ENCODE measurements at regions not wholly inside any gene's neighbourhood (a gene's known extent, or its start where the extent isn't known, plus 50 kb on each side); places are given as distances from the start of the nearest gene placed in this dataset.

- H3K9me2 ChIP-seq (replicated peaks; ENCODE audit: control insufficient read depth, low read length), result no peaks in the 10 kb centered on the region
- no peak overlapping the region for H3K27ac ChIP-seq (ENCODE audit: low read depth, low read length)
- no peak overlapping the region for H3K4me2 ChIP-seq (ENCODE audit: low read length)
- no peaks in the 10 kb centered on the region for H3K79me2 ChIP-seq (ENCODE audit: control insufficient read depth, low read length)
- no peak for TF ChIP-seq EZH2phosphoT487 (IDR thresholded peaks at IDR 0.05; ENCODE audit: borderline replicate concordance, low read length)
- TF ChIP-seq, protein P1, sequence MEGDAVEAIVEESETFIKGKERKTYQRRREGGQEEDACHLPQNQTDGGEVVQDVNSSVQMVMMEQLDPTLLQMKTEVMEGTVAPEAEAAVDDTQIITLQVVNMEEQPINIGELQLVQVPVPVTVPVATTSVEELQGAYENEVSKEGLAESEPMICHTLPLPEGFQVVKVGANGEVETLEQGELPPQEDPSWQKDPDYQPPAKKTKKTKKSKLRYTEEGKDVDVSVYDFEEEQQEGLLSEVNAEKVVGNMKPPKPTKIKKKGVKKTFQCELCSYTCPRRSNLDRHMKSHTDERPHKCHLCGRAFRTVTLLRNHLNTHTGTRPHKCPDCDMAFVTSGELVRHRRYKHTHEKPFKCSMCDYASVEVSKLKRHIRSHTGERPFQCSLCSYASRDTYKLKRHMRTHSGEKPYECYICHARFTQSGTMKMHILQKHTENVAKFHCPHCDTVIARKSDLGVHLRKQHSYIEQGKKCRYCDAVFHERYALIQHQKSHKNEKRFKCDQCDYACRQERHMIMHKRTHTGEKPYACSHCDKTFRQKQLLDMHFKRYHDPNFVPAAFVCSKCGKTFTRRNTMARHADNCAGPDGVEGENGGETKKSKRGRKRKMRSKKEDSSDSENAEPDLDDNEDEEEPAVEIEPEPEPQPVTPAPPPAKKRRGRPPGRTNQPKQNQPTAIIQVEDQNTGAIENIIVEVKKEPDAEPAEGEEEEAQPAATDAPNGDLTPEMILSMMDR (IDR thresholded peaks at IDR 0.05; ENCODE audit: low read depth, low read length, poor library complexity, severe bottlenecking), result no peak
- no peaks in the 10 kb centered on the region for H3K36me3 ChIP-seq (ENCODE audit: control insufficient read depth, low read length)
- no peaks in the 10 kb centered on the region for H3F3A ChIP-seq (ENCODE audit: control insufficient read depth, insufficient read depth)
- H3K4me1 ChIP-seq (ENCODE audit: control insufficient read depth, low read length), result no peaks in the 10 kb centered on the region
- H3K4me3 ChIP-seq (ENCODE audit: low read length), result no peak overlapping the region
- H3K9me3 ChIP-seq (ENCODE audit: control insufficient read depth, insufficient read depth, low read length), result no peaks in the 10 kb centered on the region
- no peaks in the 10 kb centered on the region for H3K27me3 ChIP-seq (ENCODE audit: control insufficient read depth, low read length)
- H4K20me1 ChIP-seq (ENCODE audit: control insufficient read depth, insufficient read depth, low read depth, low read length), result no peaks in the 10 kb centered on the region
These were observed 543.0 kb downstream of the SPRY1 start for GRCh38 chr4:123939621-123940020.

- no peaks in the 10 kb centered on the region for H3K79me2 ChIP-seq (ENCODE audit: control insufficient read depth, low read length)
These were observed 544.0 kb downstream of the SPRY1 start for GRCh38 chr4:123940604-123941003.

GRCh38 chr4:123941306-123941705, 544.7 kb downstream of the SPRY1 start:
- Histone ChIP-seq H3K4me2 (ENCODE audit: low read length) (no peak overlapping the region), H3K79me2 (ENCODE audit: control insufficient read depth, low read length) (no peaks in the 10 kb centered on the region), H3K27ac (ENCODE audit: low read depth, low read length) (no peak overlapping the region), H3K4me3 (ENCODE audit: low read length) (no peak overlapping the region), H4K20me1 (ENCODE audit: control insufficient read depth, insufficient read depth, low read depth, low read length) (no peaks in the 10 kb centered on the region), H3K4me1 (ENCODE audit: control insufficient read depth, low read length) (no peaks in the 10 kb centered on the region), H3K27me3 (ENCODE audit: control insufficient read depth, low read length) (no peaks in the 10 kb centered on the region), H3K9me3 (ENCODE audit: control insufficient read depth, insufficient read depth, low read length) (no peaks in the 10 kb centered on the region), H3F3A (ENCODE audit: control insufficient read depth, insufficient read depth) (no peaks in the 10 kb centered on the region), H3K9me2 (replicated peaks; ENCODE audit: control insufficient read depth, low read length) (no peaks in the 10 kb centered on the region), H3K36me3 (ENCODE audit: control insufficient read depth, low read length) (no peaks in the 10 kb centered on the region)
- TF ChIP-seq, protein P1 (IDR thresholded peaks at IDR 0.05; ENCODE audit: low read depth, low read length, poor library complexity, severe bottlenecking), result no peak
- no peak for TF ChIP-seq EZH2phosphoT487 (IDR thresholded peaks at IDR 0.05; ENCODE audit: borderline replicate concordance, low read length)

More at GRCh38 chr4:123940604-123941003, 544.0 kb downstream of the SPRY1 start:
- TF ChIP-seq EZH2phosphoT487 (IDR thresholded peaks at IDR 0.05; ENCODE audit: borderline replicate concordance, low read length), result no peak
- TF ChIP-seq, protein P1 (IDR thresholded peaks at IDR 0.05; ENCODE audit: low read depth, low read length, poor library complexity, severe bottlenecking), result no peak
- Histone ChIP-seq H3K4me2 (ENCODE audit: low read length) (no peak overlapping the region), H3K4me3 (ENCODE audit: low read length) (no peak overlapping the region), H3F3A (ENCODE audit: control insufficient read depth, insufficient read depth) (no peaks in the 10 kb centered on the region), H3K9me3 (ENCODE audit: control insufficient read depth, insufficient read depth, low read length) (no peaks in the 10 kb centered on the region), H3K27ac (ENCODE audit: low read depth, low read length) (no peak overlapping the region), H3K4me1 (ENCODE audit: control insufficient read depth, low read length) (no peaks in the 10 kb centered on the region), H3K36me3 (ENCODE audit: control insufficient read depth, low read length) (no peaks in the 10 kb centered on the region), H3K9me2 (replicated peaks; ENCODE audit: control insufficient read depth, low read length) (no peaks in the 10 kb centered on the region), H4K20me1 (ENCODE audit: control insufficient read depth, insufficient read depth, low read depth, low read length) (no peaks in the 10 kb centered on the region), H3K27me3 (ENCODE audit: control insufficient read depth, low read length) (no peaks in the 10 kb centered on the region)

Data from DOHH2 (cell line).